ENCODE measurements at regions not wholly inside any gene's neighbourhood (a gene's known extent, or its start where the extent isn't known, plus 50 kb on each side); places are given as distances from the start of the nearest gene placed in this dataset.

DNA sequence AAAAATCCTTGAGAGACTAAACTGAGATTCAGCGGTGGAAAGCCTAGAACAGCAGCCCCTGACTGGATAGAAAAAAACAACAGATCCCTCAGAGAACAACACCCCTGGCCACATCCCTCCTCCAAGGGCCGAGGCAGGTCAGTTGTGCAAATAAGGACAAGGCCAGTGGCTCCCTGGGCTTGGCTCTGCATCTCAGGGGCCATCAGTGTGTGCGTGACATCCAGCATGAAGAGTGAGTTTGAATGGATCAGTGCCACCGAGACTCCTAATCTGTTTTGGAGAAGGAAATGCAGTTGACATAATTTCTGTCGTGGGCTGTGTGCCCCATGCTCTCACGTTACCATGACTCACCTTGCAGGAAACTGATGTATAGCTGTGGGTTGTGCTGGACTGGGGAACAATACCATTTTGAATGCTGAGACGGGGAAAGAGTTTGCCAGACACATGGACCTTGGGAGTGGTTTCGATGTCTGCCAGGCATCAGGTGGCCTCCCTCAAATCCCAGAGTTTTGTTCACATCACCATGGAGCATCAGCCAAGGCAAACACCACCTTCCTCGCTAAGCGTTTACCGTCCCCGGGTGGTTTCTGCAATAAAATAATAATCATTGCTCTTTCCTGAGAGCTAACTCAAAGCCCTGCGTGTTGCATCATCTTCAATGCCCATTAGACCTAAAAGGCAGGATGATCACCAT, 153.2 kb upstream of the FZD8 start:
- no peaks in the 10 kb centered on the region for H3K27me3 ChIP-seq (ENCODE audit: insufficient read depth, low read length, poor library complexity, severe bottlenecking)
- H3K79me2 ChIP-seq (ENCODE audit: insufficient read depth, low read length), result no peaks in the 10 kb centered on the region
- H3F3A ChIP-seq (ENCODE audit: low read depth), result no peaks in the 10 kb centered on the region
- no peaks in the 10 kb centered on the region for H3K9me2 ChIP-seq (replicated peaks; ENCODE audit: low read depth, low read length)
- TF ChIP-seq EZH2phosphoT487 (IDR thresholded peaks at IDR 0.05; ENCODE audit: borderline replicate concordance), result no peak
- no peak overlapping the region for H2AFZ ChIP-seq (ENCODE audit: low read length)
- no peak overlapping the region for H3K4me3 ChIP-seq (ENCODE audit: low read length, poor library complexity, severe bottlenecking)
- H3K9ac ChIP-seq (ENCODE audit: low read depth, low read length, poor library complexity, severe bottlenecking), result no peak overlapping the region
- no peaks in the 10 kb centered on the region for H4K20me1 ChIP-seq (ENCODE audit: insufficient read depth, low read length, poor library complexity, severe bottlenecking)
- no peaks in the 10 kb centered on the region for H3K9me3 ChIP-seq (ENCODE audit: insufficient read depth, low read depth, low read length)
- H3K36me3 ChIP-seq (ENCODE audit: insufficient read depth, low read length), result no peaks in the 10 kb centered on the region
- H3K4me2 ChIP-seq (ENCODE audit: low read depth, low read length, poor library complexity, severe bottlenecking), result no peak overlapping the region
- H3K4me1 ChIP-seq (ENCODE audit: insufficient read depth, low read length, poor library complexity, severe bottlenecking), result no peaks in the 10 kb centered on the region

DNA sequence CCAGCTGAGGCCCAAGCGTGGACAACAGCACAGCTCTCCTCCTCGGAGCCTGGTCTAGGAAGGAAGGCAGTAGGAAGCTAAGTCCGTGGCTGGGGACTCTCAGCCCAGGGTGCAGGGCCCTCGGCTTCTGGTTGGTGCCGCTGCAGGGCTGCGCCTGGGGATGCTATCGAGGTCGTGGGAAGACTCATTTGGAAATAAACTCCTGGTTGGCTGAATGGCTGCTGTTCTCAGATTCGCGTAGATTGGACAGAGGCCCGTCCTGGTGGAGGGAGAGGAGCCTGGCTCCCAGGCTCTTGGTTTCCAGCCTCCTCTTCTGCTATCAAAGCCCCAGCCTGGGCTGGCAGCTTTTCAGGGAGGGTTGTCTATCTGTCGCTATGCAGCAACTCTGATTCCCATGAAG, 152.6 kb upstream of the FZD8 start:
- Histone ChIP-seq H3K9ac (ENCODE audit: low read depth, low read length, poor library complexity, severe bottlenecking) (no peak overlapping the region), H3K27me3 (ENCODE audit: insufficient read depth, low read length, poor library complexity, severe bottlenecking) (no peaks in the 10 kb centered on the region), H4K20me1 (ENCODE audit: insufficient read depth, low read length, poor library complexity, severe bottlenecking) (no peaks in the 10 kb centered on the region), H3K4me3 (ENCODE audit: low read length, poor library complexity, severe bottlenecking) (no peak overlapping the region), H3K79me2 (ENCODE audit: insufficient read depth, low read length) (no peaks in the 10 kb centered on the region), H3K9me3 (ENCODE audit: insufficient read depth, low read depth, low read length) (no peaks in the 10 kb centered on the region), H3K36me3 (ENCODE audit: insufficient read depth, low read length) (no peaks in the 10 kb centered on the region), H3K9me2 (replicated peaks; ENCODE audit: low read depth, low read length) (no peaks in the 10 kb centered on the region), H3K4me1 (ENCODE audit: insufficient read depth, low read length, poor library complexity, severe bottlenecking) (no peaks in the 10 kb centered on the region), H3K4me2 (ENCODE audit: low read depth, low read length, poor library complexity, severe bottlenecking) (no peak overlapping the region), H2AFZ (ENCODE audit: low read length) (no peak overlapping the region), H3F3A (ENCODE audit: low read depth) (no peaks in the 10 kb centered on the region)
- no peak for TF ChIP-seq EZH2phosphoT487 (IDR thresholded peaks at IDR 0.05; ENCODE audit: borderline replicate concordance)
- TF ChIP-seq, protein P1, sequence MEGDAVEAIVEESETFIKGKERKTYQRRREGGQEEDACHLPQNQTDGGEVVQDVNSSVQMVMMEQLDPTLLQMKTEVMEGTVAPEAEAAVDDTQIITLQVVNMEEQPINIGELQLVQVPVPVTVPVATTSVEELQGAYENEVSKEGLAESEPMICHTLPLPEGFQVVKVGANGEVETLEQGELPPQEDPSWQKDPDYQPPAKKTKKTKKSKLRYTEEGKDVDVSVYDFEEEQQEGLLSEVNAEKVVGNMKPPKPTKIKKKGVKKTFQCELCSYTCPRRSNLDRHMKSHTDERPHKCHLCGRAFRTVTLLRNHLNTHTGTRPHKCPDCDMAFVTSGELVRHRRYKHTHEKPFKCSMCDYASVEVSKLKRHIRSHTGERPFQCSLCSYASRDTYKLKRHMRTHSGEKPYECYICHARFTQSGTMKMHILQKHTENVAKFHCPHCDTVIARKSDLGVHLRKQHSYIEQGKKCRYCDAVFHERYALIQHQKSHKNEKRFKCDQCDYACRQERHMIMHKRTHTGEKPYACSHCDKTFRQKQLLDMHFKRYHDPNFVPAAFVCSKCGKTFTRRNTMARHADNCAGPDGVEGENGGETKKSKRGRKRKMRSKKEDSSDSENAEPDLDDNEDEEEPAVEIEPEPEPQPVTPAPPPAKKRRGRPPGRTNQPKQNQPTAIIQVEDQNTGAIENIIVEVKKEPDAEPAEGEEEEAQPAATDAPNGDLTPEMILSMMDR (conservative IDR thresholded peaks at IDR 0.05; ENCODE audit: low read length), result no peak

DNA sequence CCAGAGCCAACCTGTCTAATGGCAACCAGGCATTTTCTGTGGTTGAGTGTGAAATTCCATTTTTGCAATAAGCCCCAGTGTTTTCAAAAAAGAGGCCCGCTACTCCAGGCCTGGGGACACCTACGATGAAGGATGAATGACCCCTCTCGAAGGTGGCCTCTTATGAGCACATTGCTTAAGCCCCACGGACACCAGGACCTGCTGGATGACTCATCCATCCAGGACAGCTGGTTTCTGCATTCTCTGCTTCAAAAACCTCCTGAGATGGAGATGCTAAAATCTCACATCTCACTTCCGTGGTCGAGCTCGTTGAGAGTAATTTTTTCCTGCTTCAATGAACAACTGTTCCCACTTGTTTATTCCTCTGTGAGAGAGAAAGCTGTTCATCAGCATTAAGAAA, 150.2 kb upstream of the FZD8 start:
- Histone ChIP-seq H2AFZ (ENCODE audit: low read length) (no peak overlapping the region), H3K9me2 (replicated peaks; ENCODE audit: low read depth, low read length) (no peaks in the 10 kb centered on the region)
- TF ChIP-seq, protein P1 (conservative IDR thresholded peaks at IDR 0.05; ENCODE audit: low read length), result no peak
- no peak for TF ChIP-seq EZH2phosphoT487 (IDR thresholded peaks at IDR 0.05; ENCODE audit: borderline replicate concordance)

DNA sequence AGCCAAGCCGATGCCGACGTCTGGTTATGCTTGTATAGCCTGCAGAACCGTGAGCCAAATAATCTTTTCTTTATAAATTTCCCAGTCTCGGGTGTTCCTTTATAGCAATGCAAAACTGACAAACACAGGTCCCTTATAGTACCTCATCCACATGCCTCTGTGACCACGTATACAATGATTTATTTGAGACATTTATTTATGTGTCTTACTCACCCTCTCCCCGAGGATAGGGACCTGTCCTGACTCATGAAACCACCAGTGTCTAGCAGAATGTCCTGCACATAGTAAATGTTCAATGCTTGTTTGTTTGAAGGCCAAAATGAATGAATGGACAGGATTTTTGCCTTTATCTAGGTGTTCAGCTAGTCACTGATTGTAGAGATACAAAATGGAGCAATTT, 147.9 kb upstream of the FZD8 start:
- H3K27me3 ChIP-seq (ENCODE audit: insufficient read depth, low read length, poor library complexity, severe bottlenecking), result no peaks in the 10 kb centered on the region
- no peaks in the 10 kb centered on the region for H3K79me2 ChIP-seq (ENCODE audit: insufficient read depth, low read length)
- no peak for TF ChIP-seq EZH2phosphoT487 (IDR thresholded peaks at IDR 0.05; ENCODE audit: borderline replicate concordance)
- TF ChIP-seq, protein P1 (conservative IDR thresholded peaks at IDR 0.05; ENCODE audit: low read length), result no peak
- H3K4me2 ChIP-seq (ENCODE audit: low read depth, low read length, poor library complexity, severe bottlenecking), result no peak overlapping the region
- H3K9me3 ChIP-seq (ENCODE audit: insufficient read depth, low read depth, low read length), result 0 out of 2 replicates have a peak, but pooled peaks cover 2% of the 10 kb centered on the region
- H3K36me3 ChIP-seq (ENCODE audit: insufficient read depth, low read length), result no peaks in the 10 kb centered on the region
- no peaks in the 10 kb centered on the region for H3K9me2 ChIP-seq (replicated peaks; ENCODE audit: low read depth, low read length)
- no peak overlapping the region for H3K9ac ChIP-seq (ENCODE audit: low read depth, low read length, poor library complexity, severe bottlenecking)
- no peaks in the 10 kb centered on the region for H3F3A ChIP-seq (ENCODE audit: low read depth)
- no peaks in the 10 kb centered on the region for H3K4me1 ChIP-seq (ENCODE audit: insufficient read depth, low read length, poor library complexity, severe bottlenecking)
- H2AFZ ChIP-seq (ENCODE audit: low read length), result no peak overlapping the region
- no peak overlapping the region for H3K4me3 ChIP-seq (ENCODE audit: low read length, poor library complexity, severe bottlenecking)
- no peaks in the 10 kb centered on the region for H4K20me1 ChIP-seq (ENCODE audit: insufficient read depth, low read length, poor library complexity, severe bottlenecking)

More for the DNA sequence above, 150.2 kb upstream of the FZD8 start:
- H4K20me1 ChIP-seq (ENCODE audit: insufficient read depth, low read length, poor library complexity, severe bottlenecking), result no peaks in the 10 kb centered on the region
- no peaks in the 10 kb centered on the region for H3K79me2 ChIP-seq (ENCODE audit: insufficient read depth, low read length)
- no peaks in the 10 kb centered on the region for H3K27me3 ChIP-seq (ENCODE audit: insufficient read depth, low read length, poor library complexity, severe bottlenecking)
- H3K4me2 ChIP-seq (ENCODE audit: low read depth, low read length, poor library complexity, severe bottlenecking), result no peak overlapping the region
- 0 out of 2 replicates have a peak, but pooled peaks cover 2% of the 10 kb centered on the region for H3K9me3 ChIP-seq (ENCODE audit: insufficient read depth, low read depth, low read length)
- no peak overlapping the region for H3K9ac ChIP-seq (ENCODE audit: low read depth, low read length, poor library complexity, severe bottlenecking)
- no peak overlapping the region for H3K4me3 ChIP-seq (ENCODE audit: low read length, poor library complexity, severe bottlenecking)
- H3K4me1 ChIP-seq (ENCODE audit: insufficient read depth, low read length, poor library complexity, severe bottlenecking), result no peaks in the 10 kb centered on the region
- H3F3A ChIP-seq (ENCODE audit: low read depth), result no peaks in the 10 kb centered on the region
- no peaks in the 10 kb centered on the region for H3K36me3 ChIP-seq (ENCODE audit: insufficient read depth, low read length)

All from Loucy (cell line).